Stimulated activated CD8-positive, alpha-beta memory T cell treated with anti-CD3 and anti-CD28 coated beads, Interleukin-12 subunit alpha, Interleukin-12 subunit beta, amount 100 ng/mL, for 4 hours (primary cell): ENCODE measurements at regions not wholly inside any gene's neighbourhood (a gene's known extent, or its start where the extent isn't known, plus 50 kb on each side); places are given as distances from the start of the nearest gene placed in this dataset.

Experiments used
- DNase-seq: peaks from one replicate; pipeline ENCODE4 v3.0.0-alpha.2; 2020; ENCODE audit warnings: low read depth

GRCh38 chr3:194279701-194280360, 71.3 kb downstream of the CPN2 start:
- DNase-seq, result no peak

GRCh38 chr3:194280777-194281176, 70.4 kb downstream of the CPN2 start:
- DNase-seq, result no peak

GRCh38 chr3:194281306-194281705, 69.8 kb downstream of the CPN2 start:
- no peak for DNase-seq

GRCh38 chr3:194281766-194282165, 69.4 kb downstream of the CPN2 start:
- DNase-seq, result no peak

GRCh38 chr3:194282436-194283122, 68.5 kb downstream of the CPN2 start:
- DNase-seq, result no peak

GRCh38 chr3:194283221-194284006, 67.7 kb downstream of the CPN2 start:
- no peak for DNase-seq

GRCh38 chr3:194284351-194284750, 66.8 kb downstream of the CPN2 start:
- DNase-seq, result no peak

GRCh38 chr3:194285024-194285849, 65.9 kb downstream of the CPN2 start:
- no peak for DNase-seq

- DNase-seq, result no peak
These were observed 65.3 kb downstream of the CPN2 start for GRCh38 chr3:194285850-194286197.

- DNase-seq, result no peak
These were observed 64.6 kb downstream of the CPN2 start for GRCh38 chr3:194286375-194287146.

- no peak for DNase-seq
These were observed 63.8 kb downstream of the CPN2 start for GRCh38 chr3:194287374-194287773.

GRCh38 chr3:194287977-194288706, 63.0 kb downstream of the CPN2 start:
- DNase-seq, result no peak
